Gastrocnemius medialis (tissue), 4 donors: ENCODE measurements at regions not wholly inside any gene's neighbourhood (a gene's known extent, or its start where the extent isn't known, plus 50 kb on each side); places are given as distances from the start of the nearest gene placed in this dataset.
A peak's percentile ranks its signal among the peaks of the same experiment; 100 is the strongest.

Experiments
- ATAC-seq, 2 donors: fragments of 150-250 bp; one replicate each; pipeline ENCODE4 v1.9.1; 2016
- DNase-seq, 2 donors: peaks; one replicate each; pipeline ENCODE4 v3.0.0-alpha.2; 2019
- H3K27ac ChIP-seq, 4 donors: fragments of 200-600 bp; sonication (generic); 1 replicate in 1 of 4; 2 replicates in 3 of 4; pipeline ENCODE4 v1.5.1; 2016 to 2018; ENCODE audit warnings: mild to moderate bottlenecking in 2 of 4, moderate library complexity in 1 of 4
- H3K27me3 ChIP-seq, 3 donors: fragments of 200-600 bp; sonication (generic) in 2 of 3; 1 replicate in 1 of 3; 2 replicates in 2 of 3; pipeline versions ENCODE4 v1.5.1 to v1.6.0; 2016 to 2019; ENCODE audit warnings: mild to moderate bottlenecking in 1 of 3, moderate library complexity in 1 of 3
- H3K36me3 ChIP-seq, 2 donors: fragments of 200-600 bp; sonication (generic) in 1 of 2; one replicate each; pipeline ENCODE4 v1.5.1; 2017 to 2018
- H3K4me1 ChIP-seq, 2 donors: fragments of 200-600 bp; sonication (generic) in 1 of 2; one replicate each; pipeline ENCODE4 v1.5.1; 2016 to 2017; ENCODE audit warnings: mild to moderate bottlenecking in 2 of 2
- H3K4me3 ChIP-seq, 4 donors: fragments of 200-600 bp; sonication (generic) in 3 of 4; 1 replicate in 1 of 4; 2 replicates in 3 of 4; pipeline ENCODE4 v1.5.1; 2016 to 2019; ENCODE audit warnings: mild to moderate bottlenecking in 2 of 4
- H3K9me3 ChIP-seq, 3 donors: fragments of 200-600 bp; sonication (generic) in 2 of 3; 1 replicate in 1 of 3; 2 replicates in 2 of 3; pipeline ENCODE4 v1.5.1; 2016 to 2019
- CTCF ChIP-seq, 5 experiments: fragments of 450-650 bp in 3 of 5; fragments of 200-600 bp in 2 of 5; sonication (generic) in 2 of 5; IDR thresholded peaks in 4 of 5; conservative IDR thresholded peaks in 1 of 5; 1 replicate in 4 of 5; 2 replicates in 1 of 5; pipeline ENCODE4 v1.5.1; 2016 to 2019; ENCODE audit warnings: antibody characterized with exemption in 5 of 5, mild to moderate bottlenecking in 3 of 5, moderate library complexity in 3 of 5
- POLR2A ChIP-seq, 2 donors: fragments of 450-650 bp; IDR thresholded peaks; one replicate each; pipeline ENCODE4 v1.6.1; 2017; ENCODE audit warnings: antibody characterized with exemption in 2 of 2, mild to moderate bottlenecking in 2 of 2, moderate library complexity in 2 of 2
- in situ Hi-C, 4 donors: fragments of 200-750 bp; cut with MboI; loops; one replicate each; pipeline versions ENCODE4 v1.15.0 to v1.8.0; 2017; ENCODE audit warnings: low sequenced_read_pairs in 4 of 4
- intact Hi-C: fragments of 100-400 bp; cut with DNase I; formaldehyde crosslinking; loops from one replicate; pipeline ENCODE4 v1.15.1; 2023; ENCODE audit warnings: low total_unique reads

- DNase-seq (no peak), ATAC-seq (no peak)
- H3K4me3 ChIP-seq = no peak overlapping the region
- no peak for TF ChIP-seq CTCF (IDR thresholded peaks at IDR 0.05 in 4 of 5, conservative IDR thresholded peaks at IDR 0.05 in 1 of 5)
- no peak for TF ChIP-seq POLR2A (IDR thresholded peaks at IDR 0.05)
- no peaks in the 10 kb centered on the region for H3K9me3 ChIP-seq
- in situ Hi-C loops (no loop called here), intact Hi-C loops (no loop called here)
- H3K27ac ChIP-seq = no peak overlapping the region
- H3K36me3 ChIP-seq = no peaks in the 10 kb centered on the region
- no peaks in the 10 kb centered on the region for H3K27me3 ChIP-seq
- no peaks in the 10 kb centered on the region for H3K4me1 ChIP-seq
These were observed 73.3 kb upstream of the SASH1 start for GRCh38 chr6:148269386-148269785.

- H3K4me3 ChIP-seq = peak overlapping the region in 3 of 4 donors; percentile 6 to 9 (median 9)
- no peaks in the 10 kb centered on the region for H3K36me3 ChIP-seq
- no peaks in the 10 kb centered on the region for H3K9me3 ChIP-seq
- ATAC-seq (peak in 1 of 2 donors; percentile 47), DNase-seq (no peak)
- TF ChIP-seq POLR2A (IDR thresholded peaks at IDR 0.05) (no peak), CTCF (IDR thresholded peaks at IDR 0.05 in 4 of 5, conservative IDR thresholded peaks at IDR 0.05 in 1 of 5) (no peak)
- intact Hi-C loops (no loop called here), in situ Hi-C loops (no loop called here)
- peak overlapping the region in 2 of 4 donors; percentile 4 to 27 for H3K27ac ChIP-seq
- H3K4me1 ChIP-seq = no peaks in the 10 kb centered on the region
- no peaks in the 10 kb centered on the region for H3K27me3 ChIP-seq
These were observed 70.8 kb upstream of the SASH1 start for GRCh38 chr6:148271711-148272439.

- in situ Hi-C loops (no loop called here), intact Hi-C loops (no loop called here)
- ATAC-seq = no peak
- Histone ChIP-seq H3K4me3 (peak overlapping the region in 1 of 4 donors; percentile 6), H3K9me3 (no peaks in the 10 kb centered on the region), H3K4me1 (no peaks in the 10 kb centered on the region), H3K27me3 (no peaks in the 10 kb centered on the region), H3K27ac (peak overlapping the region in 1 of 4 donors; percentile 27), H3K36me3 (no peaks in the 10 kb centered on the region)
- no peak for TF ChIP-seq CTCF (IDR thresholded peaks at IDR 0.05 in 4 of 5, conservative IDR thresholded peaks at IDR 0.05 in 1 of 5)
- TF ChIP-seq POLR2A (IDR thresholded peaks at IDR 0.05) = no peak
- no peak for DNase-seq
These were observed 70.0 kb upstream of the SASH1 start for GRCh38 chr6:148272597-148272996.

GRCh38 chr6:148273962-148274752 is 68.5 kb upstream of the SASH1 start:
- Histone ChIP-seq H3K27me3 (no peaks in the 10 kb centered on the region), H3K27ac (no peak overlapping the region), H3K4me3 (no peak overlapping the region), H3K36me3 (no peaks in the 10 kb centered on the region), H3K4me1 (no peaks in the 10 kb centered on the region), H3K9me3 (no peaks in the 10 kb centered on the region)
- intact Hi-C loops = no loop called here
- in situ Hi-C loops = no loop called here
- ATAC-seq (no peak), DNase-seq (no peak)
- TF ChIP-seq POLR2A (IDR thresholded peaks at IDR 0.05) = no peak

GRCh38 chr6:148274809-148275208 is 67.8 kb upstream of the SASH1 start:
- in situ Hi-C loops (no loop called here), intact Hi-C loops (no loop called here)
- no peak for ATAC-seq
- TF ChIP-seq POLR2A (IDR thresholded peaks at IDR 0.05) = no peak
- no peak for TF ChIP-seq CTCF (IDR thresholded peaks at IDR 0.05 in 4 of 5, conservative IDR thresholded peaks at IDR 0.05 in 1 of 5)
- DNase-seq = no peak
- no peak overlapping the region for H3K4me3 ChIP-seq
- H3K27me3 ChIP-seq = no peaks in the 10 kb centered on the region
- H3K4me1 ChIP-seq = no peaks in the 10 kb centered on the region
- no peaks in the 10 kb centered on the region for H3K36me3 ChIP-seq
- H3K27ac ChIP-seq = no peak overlapping the region
- no peaks in the 10 kb centered on the region for H3K9me3 ChIP-seq
